Caco-2 (cell line): ENCODE measurements at regions not wholly inside any gene's neighbourhood (a gene's known extent, or its start where the extent isn't known, plus 50 kb on each side); places are given as distances from the start of the nearest gene placed in this dataset.
"Not testable (repeated sequence)": the region's sequence is repeated elsewhere in the genome, so short reads cannot be mapped to it uniquely, and the experiment has no call there.

Experiments
- BruUV-seq: library from RNA; stranded (reverse); fragments of 400-500 nt; replicated peaks from 2 replicates; lab custom pipeline; 2021; lab: Mats Ljungman, UMichigan
- CTCF ChIA-PET: fragments of 300-600 bp; sonication (Branson Sonifier 250); formaldehyde crosslinking; loops from one replicate; lab custom pipeline; 2022; ENCODE audit warnings: antibody characterized with exemption; lab: Charles Lee
- POLR2A ChIA-PET: fragments of 300-600 bp; sonication (Branson Sonifier 250); formaldehyde crosslinking; loops from one replicate; lab custom pipeline; 2022; ENCODE audit warnings: antibody characterized with exemption; lab: Charles Lee
- DNase-seq, 2 experiments: peaks; one replicate each; pipeline versions ENCODE4 v3.0.0 to v3.0.0-alpha.2; 2020 to 2022
- H3K27me3 ChIP-seq: replicated peaks from 2 replicates; pipeline ENCODE4 v1.6.0; 2011; ENCODE audit warnings: low read length; ENCODE audit not compliant: control insufficient read depth, insufficient read depth
- H3K36me3 ChIP-seq: 2 replicates; pipeline ENCODE4 v1.5.1; 2011; ENCODE audit warnings: low read length; ENCODE audit not compliant: control insufficient read depth, insufficient read depth
- H3K4me1 ChIP-seq: fragments of 250-450 bp; sonication (Bioruptor Pico); 2 replicates; pipeline ENCODE4 v1.5.1; 2020; ENCODE audit warnings: mild to moderate bottlenecking
- H3K4me3 ChIP-seq: 2 replicates; pipeline ENCODE4 v1.5.1; 2011; ENCODE audit warnings: low read depth, mild to moderate bottlenecking, control low read depth, low read length
- H3K9me3 ChIP-seq: fragments of 250-450 bp; sonication (Bioruptor Pico); 2 replicates; pipeline ENCODE4 v1.5.1; 2020; ENCODE audit warnings: mild to moderate bottlenecking, moderate library complexity
- H3K27ac Mint-ChIP-seq: one replicate; pipeline ENCODE4 v1.8.0; 2022; ENCODE audit warnings: mixed read lengths; ENCODE audit not compliant: unreplicated experiment
- H3K27me3 Mint-ChIP-seq: one replicate; pipeline ENCODE4 v1.8.0; 2022; ENCODE audit warnings: mixed read lengths; ENCODE audit not compliant: insufficient read depth, unreplicated experiment
- H3K36me3 Mint-ChIP-seq: one replicate; pipeline ENCODE4 v1.8.0; 2022; ENCODE audit warnings: mild to moderate bottlenecking, mixed read lengths; ENCODE audit not compliant: insufficient read depth, unreplicated experiment
- H3K4me1 Mint-ChIP-seq: one replicate; pipeline ENCODE4 v1.8.0; 2022; ENCODE audit warnings: low read depth, mixed read lengths; ENCODE audit not compliant: unreplicated experiment
- H3K4me3 Mint-ChIP-seq: one replicate; pipeline ENCODE4 v1.8.0; 2022; ENCODE audit warnings: mild to moderate bottlenecking, moderate library complexity, mixed read lengths; ENCODE audit not compliant: unreplicated experiment
- H3K9me3 Mint-ChIP-seq: one replicate; pipeline ENCODE4 v1.8.0; 2022; ENCODE audit warnings: mixed read lengths; ENCODE audit not compliant: unreplicated experiment
- CTCF ChIP-seq, 2 experiments: fragments of 200-600 bp in 1 of 2; IDR thresholded peaks; 1 replicate in 1 of 2; 2 replicates in 1 of 2; pipeline versions ENCODE4 v1.5.1 to v1.8.0; 2011 to 2022; ENCODE audit warnings: antibody characterized with exemption in 1 of 2, control low read depth in 1 of 2, inconsistent platforms in 1 of 2, low read depth in 1 of 2, low read length in 1 of 2, mild to moderate bottlenecking in 1 of 2, moderate library complexity in 1 of 2; ENCODE audit not compliant: insufficient read depth in 1 of 2, severe bottlenecking in 1 of 2, unreplicated experiment in 1 of 2
- intact Hi-C: fragments of 100-400 bp; cut with micrococcal nuclease; formaldehyde crosslinking; loops from one replicate; pipeline ENCODE4 v1.10.0; 2022; ENCODE audit not compliant: unreplicated experiment

GRCh38 chr11:133636711-133637355, 104.5 kb upstream of the OPCML start:
- Histone ChIP-seq H3K9me3 (no peaks in the 10 kb centered on the region), H3K4me3 (no peak overlapping the region), H3K4me1 (no peaks in the 10 kb centered on the region), H3K27me3 (no peaks in the 10 kb centered on the region), H3K36me3 (no peaks in the 10 kb centered on the region)
- CTCF ChIA-PET = no interaction called here
- H3K4me3 Mint-ChIP-seq = no peak overlapping the region
- H3K4me1 Mint-ChIP-seq = no peaks in the 10 kb centered on the region
- POLR2A ChIA-PET = no interaction called here
- intact Hi-C loops = no loop called here
- peaks cover 17% of the 10 kb centered on the region for H3K27me3 Mint-ChIP-seq
- no peaks in the 10 kb centered on the region for H3K9me3 Mint-ChIP-seq
- no peaks in the 10 kb centered on the region for H3K36me3 Mint-ChIP-seq
- no peak for DNase-seq
- H3K27ac Mint-ChIP-seq = no peak overlapping the region
- BruUV-seq = no TSS peak
- no peak for TF ChIP-seq CTCF (IDR thresholded peaks at IDR 0.05; ENCODE audit: insufficient read depth in 1 of 2, low read depth in 1 of 2, low read length in 1 of 2, severe bottlenecking in 1 of 2, unreplicated experiment in 1 of 2)

- TF ChIP-seq CTCF (IDR thresholded peaks at IDR 0.05; ENCODE audit: insufficient read depth in 1 of 2, low read depth in 1 of 2, low read length in 1 of 2, severe bottlenecking in 1 of 2, unreplicated experiment in 1 of 2) = no peak
- Mint-ChIP-seq H3K4me1 (no peaks in the 10 kb centered on the region), H3K27ac (no peak overlapping the region), H3K4me3 (no peak overlapping the region), H3K9me3 (no peaks in the 10 kb centered on the region), H3K27me3 (peaks cover 17% of the 10 kb centered on the region), H3K36me3 (no peaks in the 10 kb centered on the region)
- Histone ChIP-seq H3K27me3 (no peaks in the 10 kb centered on the region), H3K4me1 (no peaks in the 10 kb centered on the region), H3K4me3 (no peak overlapping the region), H3K36me3 (no peaks in the 10 kb centered on the region), H3K9me3 (no peaks in the 10 kb centered on the region)
- ChIA-PET POLR2A (no interaction called here), CTCF (no interaction called here)
- no peak for DNase-seq
- intact Hi-C loops = no loop called here
- BruUV-seq = no TSS peak
Observed at GRCh38 chr11:133635244-133635739, 103.0 kb upstream of the OPCML start.

DNA sequence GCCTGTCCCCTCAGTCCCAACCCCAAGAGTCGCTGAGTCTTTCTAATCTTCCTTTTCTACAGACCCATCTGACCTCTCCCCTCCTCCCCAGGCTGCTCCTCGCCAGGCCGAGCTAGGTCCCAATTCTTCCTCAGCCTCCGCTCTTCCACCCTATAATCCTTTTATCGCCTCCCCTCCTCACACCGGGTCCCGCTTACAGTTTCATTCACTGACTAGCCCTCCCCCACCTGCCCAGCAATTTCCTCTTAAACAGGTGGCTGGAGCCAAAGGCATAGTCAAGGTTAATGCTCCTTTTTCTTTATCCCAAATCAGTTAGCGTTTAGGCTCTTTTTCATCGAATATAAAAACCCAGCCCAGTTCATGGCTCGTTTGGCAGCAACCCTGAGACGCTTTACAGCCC, 96.1 kb upstream of the OPCML start:
- CTCF ChIA-PET, H3K4me1 ChIP-seq, POLR2A ChIA-PET, H3K4me1 Mint-ChIP-seq, H3K9me3 Mint-ChIP-seq, H3K36me3 ChIP-seq, BruUV-seq, H3K4me3 Mint-ChIP-seq, H3K27ac Mint-ChIP-seq, intact Hi-C loops, H3K27me3 ChIP-seq, H3K9me3 ChIP-seq, DNase-seq, H3K4me3 ChIP-seq, H3K36me3 Mint-ChIP-seq: not testable (repeated sequence)
- peaks cover 12% of the 10 kb centered on the region for H3K27me3 Mint-ChIP-seq
